SH-SY5Y (cell line): ENCODE measurements at regions not wholly inside any gene's neighbourhood (a gene's known extent, or its start where the extent isn't known, plus 50 kb on each side); places are given as distances from the start of the nearest gene placed in this dataset.

Source experiments
- GATA2 ChIP-seq: IDR thresholded peaks from 2 replicates; pipeline ENCODE4 v1.6.1; 2011; ENCODE audit warnings: mild to moderate bottlenecking, low read depth, low read length
- GATA3 ChIP-seq: IDR thresholded peaks from 2 replicates; pipeline ENCODE4 v1.6.1; 2011; ENCODE audit warnings: low read depth, mild to moderate bottlenecking, low read length, moderate library complexity

- TF ChIP-seq GATA2 = no peak
- no peak for TF ChIP-seq GATA3
Observed at GRCh38 chr2:20120569-20121416, 69.4 kb upstream of the LAPTM4A start.
